ENCODE measurements at regions not wholly inside any gene's neighbourhood (a gene's known extent, or its start where the extent isn't known, plus 50 kb on each side); places are given as distances from the start of the nearest gene placed in this dataset.
"Not testable (repeated sequence)": the region's sequence is repeated elsewhere in the genome, so short reads cannot be mapped to it uniquely, and the experiment has no call there.

DNA sequence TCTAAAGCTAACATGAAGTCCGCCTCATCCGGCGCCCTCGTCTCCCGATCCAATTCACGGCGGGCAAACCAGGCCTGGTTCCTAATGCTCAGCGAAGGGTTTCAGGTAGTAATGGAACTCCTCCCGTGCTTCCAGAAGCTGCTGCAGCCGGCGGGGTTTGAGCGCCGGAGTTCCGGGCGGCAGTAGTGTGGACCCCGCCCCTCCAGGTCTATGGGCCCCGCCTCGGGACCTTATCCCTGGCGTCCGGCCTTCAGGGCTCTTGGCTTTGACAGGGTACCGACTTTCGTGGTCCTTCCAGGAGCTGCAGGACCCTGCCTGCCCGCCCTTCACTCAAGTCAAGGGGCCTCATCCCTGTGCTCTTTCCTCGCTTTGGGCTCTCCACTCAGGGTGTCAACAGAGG, 304.1 kb downstream of the FAM72C start:
- TF ChIP-seq RARB (CRISPR knock-in tag; IDR thresholded peaks at IDR 0.05) (no peak), ZNF565 (CRISPR knock-in tag; conservative IDR thresholded peaks at IDR 0.05; ENCODE audit: low read depth) (no peak), ZC3H10 (CRISPR knock-in tag; IDR thresholded peaks at IDR 0.05) (no peak), ESRRG (CRISPR knock-in tag; IDR thresholded peaks at IDR 0.05) (no peak), ISL1 (CRISPR knock-in tag; IDR thresholded peaks at IDR 0.05) (no peak), PPARA (CRISPR knock-in tag; IDR thresholded peaks at IDR 0.05; ENCODE audit: borderline replicate concordance) (no peak), ZNF8 (CRISPR knock-in tag; IDR thresholded peaks at IDR 0.05) (no peak), PATZ1 (CRISPR knock-in tag; IDR thresholded peaks at IDR 0.05; ENCODE audit: borderline replicate concordance) (no peak)
- no peak for ATAC-seq

DNA sequence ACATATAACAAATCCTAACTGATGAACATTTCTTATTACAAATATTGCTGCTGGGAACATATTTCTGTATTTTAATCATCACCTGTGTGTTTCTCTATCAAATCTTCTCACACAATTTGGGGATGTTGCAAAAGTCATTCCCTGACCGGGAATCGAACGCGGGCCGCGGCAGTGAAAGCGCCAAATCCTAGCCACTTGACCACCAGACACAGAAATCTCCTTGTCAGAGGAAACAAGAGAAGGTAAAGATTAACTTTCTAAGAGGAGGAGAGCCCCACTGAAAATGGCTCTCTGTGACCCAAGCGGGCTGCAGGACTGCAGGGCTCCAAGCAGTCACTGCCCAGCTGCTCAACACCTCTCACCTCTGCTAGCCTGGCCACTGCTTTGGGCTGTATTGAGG, 304.9 kb downstream of the FAM72C start:
- TF ChIP-seq BACH2 (CRISPR knock-in tag; IDR thresholded peaks at IDR 0.05; ENCODE audit: borderline replicate concordance): no peak
- no peak for TF ChIP-seq ZNF8 (CRISPR knock-in tag; IDR thresholded peaks at IDR 0.05)
- TF ChIP-seq CSRNP3 (CRISPR knock-in tag; IDR thresholded peaks at IDR 0.05): no peak
- TF ChIP-seq ZNF565 (CRISPR knock-in tag; conservative IDR thresholded peaks at IDR 0.05; ENCODE audit: low read depth): no peak
- TF ChIP-seq ZFP30 (CRISPR knock-in tag; IDR thresholded peaks at IDR 0.05): no peak
- TF ChIP-seq ZNF70 (CRISPR knock-in tag; IDR thresholded peaks at IDR 0.05): no peak
- TF ChIP-seq CSDC2 (CRISPR knock-in tag; IDR thresholded peaks at IDR 0.05): no peak
- TF ChIP-seq GLIS3 (CRISPR knock-in tag; IDR thresholded peaks at IDR 0.05): no peak
- TF ChIP-seq ARNTL (CRISPR knock-in tag; IDR thresholded peaks at IDR 0.05; ENCODE audit: borderline replicate concordance, low read depth): no peak
- TF ChIP-seq TOX (CRISPR knock-in tag; IDR thresholded peaks at IDR 0.05; ENCODE audit: borderline replicate concordance): no peak
- TF ChIP-seq TCF4 (CRISPR knock-in tag; IDR thresholded peaks at IDR 0.05; ENCODE audit: borderline replicate concordance): no peak
- no peak for TF ChIP-seq ZFP3 (CRISPR knock-in tag; IDR thresholded peaks at IDR 0.05)
- no peak for TF ChIP-seq ESRRG (CRISPR knock-in tag; IDR thresholded peaks at IDR 0.05)
- TF ChIP-seq PPARA (CRISPR knock-in tag; IDR thresholded peaks at IDR 0.05; ENCODE audit: borderline replicate concordance): no peak
- no peak for TF ChIP-seq SNAI2 (CRISPR knock-in tag; IDR thresholded peaks at IDR 0.05)
- TF ChIP-seq OSR1 (CRISPR knock-in tag; IDR thresholded peaks at IDR 0.05): no peak
- no peak for TF ChIP-seq ZC3H10 (CRISPR knock-in tag; IDR thresholded peaks at IDR 0.05)
- no peak for TF ChIP-seq ISL1 (CRISPR knock-in tag; IDR thresholded peaks at IDR 0.05)
- TF ChIP-seq, protein P1, sequence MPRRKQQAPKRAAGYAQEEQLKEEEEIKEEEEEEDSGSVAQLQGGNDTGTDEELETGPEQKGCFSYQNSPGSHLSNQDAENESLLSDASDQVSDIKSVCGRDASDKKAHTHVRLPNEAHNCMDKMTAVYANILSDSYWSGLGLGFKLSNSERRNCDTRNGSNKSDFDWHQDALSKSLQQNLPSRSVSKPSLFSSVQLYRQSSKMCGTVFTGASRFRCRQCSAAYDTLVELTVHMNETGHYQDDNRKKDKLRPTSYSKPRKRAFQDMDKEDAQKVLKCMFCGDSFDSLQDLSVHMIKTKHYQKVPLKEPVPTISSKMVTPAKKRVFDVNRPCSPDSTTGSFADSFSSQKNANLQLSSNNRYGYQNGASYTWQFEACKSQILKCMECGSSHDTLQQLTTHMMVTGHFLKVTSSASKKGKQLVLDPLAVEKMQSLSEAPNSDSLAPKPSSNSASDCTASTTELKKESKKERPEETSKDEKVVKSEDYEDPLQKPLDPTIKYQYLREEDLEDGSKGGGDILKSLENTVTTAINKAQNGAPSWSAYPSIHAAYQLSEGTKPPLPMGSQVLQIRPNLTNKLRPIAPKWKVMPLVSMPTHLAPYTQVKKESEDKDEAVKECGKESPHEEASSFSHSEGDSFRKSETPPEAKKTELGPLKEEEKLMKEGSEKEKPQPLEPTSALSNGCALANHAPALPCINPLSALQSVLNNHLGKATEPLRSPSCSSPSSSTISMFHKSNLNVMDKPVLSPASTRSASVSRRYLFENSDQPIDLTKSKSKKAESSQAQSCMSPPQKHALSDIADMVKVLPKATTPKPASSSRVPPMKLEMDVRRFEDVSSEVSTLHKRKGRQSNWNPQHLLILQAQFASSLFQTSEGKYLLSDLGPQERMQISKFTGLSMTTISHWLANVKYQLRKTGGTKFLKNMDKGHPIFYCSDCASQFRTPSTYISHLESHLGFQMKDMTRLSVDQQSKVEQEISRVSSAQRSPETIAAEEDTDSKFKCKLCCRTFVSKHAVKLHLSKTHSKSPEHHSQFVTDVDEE (CRISPR knock-in tag; IDR thresholded peaks at IDR 0.05): no peak
- no peak for ATAC-seq

- TF ChIP-seq, protein P1 (CRISPR knock-in tag; IDR thresholded peaks at IDR 0.05): no peak
- no peak for TF ChIP-seq GLIS3 (CRISPR knock-in tag; IDR thresholded peaks at IDR 0.05)
- no peak for TF ChIP-seq CSRNP3 (CRISPR knock-in tag; IDR thresholded peaks at IDR 0.05)
- TF ChIP-seq TCF4 (CRISPR knock-in tag; IDR thresholded peaks at IDR 0.05; ENCODE audit: borderline replicate concordance): no peak
- TF ChIP-seq RARB (CRISPR knock-in tag; IDR thresholded peaks at IDR 0.05): no peak
- no peak for TF ChIP-seq ZNF70 (CRISPR knock-in tag; IDR thresholded peaks at IDR 0.05)
- TF ChIP-seq SNAI2 (CRISPR knock-in tag; IDR thresholded peaks at IDR 0.05): no peak
- no peak for TF ChIP-seq PPARA (CRISPR knock-in tag; IDR thresholded peaks at IDR 0.05; ENCODE audit: borderline replicate concordance)
- no peak for TF ChIP-seq ISL1 (CRISPR knock-in tag; IDR thresholded peaks at IDR 0.05)
- no peak for TF ChIP-seq ZNF565 (CRISPR knock-in tag; conservative IDR thresholded peaks at IDR 0.05; ENCODE audit: low read depth)
- TF ChIP-seq ARNTL (CRISPR knock-in tag; IDR thresholded peaks at IDR 0.05; ENCODE audit: borderline replicate concordance, low read depth): no peak
- TF ChIP-seq, protein P2, sequence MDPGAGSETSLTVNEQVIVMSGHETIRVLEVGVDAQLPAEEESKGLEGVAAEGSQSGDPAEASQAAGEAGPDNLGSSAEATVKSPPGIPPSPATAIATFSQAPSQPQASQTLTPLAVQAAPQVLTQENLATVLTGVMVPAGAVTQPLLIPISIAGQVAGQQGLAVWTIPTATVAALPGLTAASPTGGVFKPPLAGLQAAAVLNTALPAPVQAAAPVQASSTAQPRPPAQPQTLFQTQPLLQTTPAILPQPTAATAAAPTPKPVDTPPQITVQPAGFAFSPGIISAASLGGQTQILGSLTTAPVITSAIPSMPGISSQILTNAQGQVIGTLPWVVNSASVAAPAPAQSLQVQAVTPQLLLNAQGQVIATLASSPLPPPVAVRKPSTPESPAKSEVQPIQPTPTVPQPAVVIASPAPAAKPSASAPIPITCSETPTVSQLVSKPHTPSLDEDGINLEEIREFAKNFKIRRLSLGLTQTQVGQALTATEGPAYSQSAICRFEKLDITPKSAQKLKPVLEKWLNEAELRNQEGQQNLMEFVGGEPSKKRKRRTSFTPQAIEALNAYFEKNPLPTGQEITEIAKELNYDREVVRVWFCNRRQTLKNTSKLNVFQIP (CRISPR knock-in tag; IDR thresholded peaks at IDR 0.05; ENCODE audit: borderline replicate concordance, low read depth): no peak
- TF ChIP-seq CSDC2 (CRISPR knock-in tag; IDR thresholded peaks at IDR 0.05): no peak
- no peak for TF ChIP-seq BACH2 (CRISPR knock-in tag; IDR thresholded peaks at IDR 0.05; ENCODE audit: borderline replicate concordance)
- TF ChIP-seq ESRRG (CRISPR knock-in tag; IDR thresholded peaks at IDR 0.05): no peak
These were observed 306.2 kb downstream of the FAM72C start for GRCh38 chr1:143665606-143666005.

GRCh38 chr1:143663056-143663455, 308.7 kb downstream of the FAM72C start:
- not testable (repeated sequence) for ATAC-seq

More at GRCh38 chr1:143665606-143666005, 306.2 kb downstream of the FAM72C start:
- ATAC-seq: no peak

All from SK-N-SH treated with all-trans-retinoic acid at 6 μM for 48 hours (cell line).